Inflammatory macrophage treated with lipopolysaccharide for 4 hours (primary cell): ENCODE measurements at regions not wholly inside any gene's neighbourhood (a gene's known extent, or its start where the extent isn't known, plus 50 kb on each side); places are given as distances from the start of the nearest gene placed in this dataset.
"Not testable (repeated sequence)": the region's sequence is repeated elsewhere in the genome, so short reads cannot be mapped to it uniquely, and the experiment has no call there.

ENCODE experiments used
- DNase-seq: peaks from one replicate; pipeline ENCODE4 v3.0.0-alpha.2; 2020

- no peak for DNase-seq
These were observed 647.1 kb upstream of the PABPC4L start for GRCh38 chr4:134848681-134849080.

- not testable (repeated sequence) for DNase-seq
These were observed 629.2 kb upstream of the PABPC4L start for GRCh38 chr4:134830741-134831140.

GRCh38 chr4:134812611-134813010 is 611.0 kb upstream of the PABPC4L start:
- DNase-seq = no peak

- DNase-seq = no peak
These were observed 605.7 kb upstream of the PABPC4L start for GRCh38 chr4:134807231-134807745.

- no peak for DNase-seq
These were observed 597.0 kb upstream of the PABPC4L start for GRCh38 chr4:134798573-134798972.

- DNase-seq = no peak
These were observed 585.7 kb upstream of the PABPC4L start for GRCh38 chr4:134787315-134787714.

GRCh38 chr4:134780244-134780643 is 578.7 kb upstream of the PABPC4L start:
- DNase-seq = no peak

GRCh38 chr4:134777606-134778005 is 576.0 kb upstream of the PABPC4L start:
- DNase-seq = no peak

- DNase-seq = no peak
These were observed 572.0 kb upstream of the PABPC4L start for GRCh38 chr4:134773497-134774000.

GRCh38 chr4:134762053-134762452 is 560.5 kb upstream of the PABPC4L start:
- DNase-seq = no peak

- DNase-seq = no peak
These were observed 554.8 kb upstream of the PABPC4L start for GRCh38 chr4:134756421-134756820.

- no peak for DNase-seq
These were observed 552.9 kb upstream of the PABPC4L start for GRCh38 chr4:134754301-134755019.

GRCh38 chr4:134753390-134753789 is 551.8 kb upstream of the PABPC4L start:
- no peak for DNase-seq

- DNase-seq = no peak
These were observed 545.7 kb upstream of the PABPC4L start for GRCh38 chr4:134747108-134747805.

- DNase-seq = no peak
These were observed 538.7 kb upstream of the PABPC4L start for GRCh38 chr4:134740290-134740689.

GRCh38 chr4:134735901-134736300 is 534.3 kb upstream of the PABPC4L start:
- no peak for DNase-seq

- DNase-seq = no peak
These were observed 526.1 kb upstream of the PABPC4L start for GRCh38 chr4:134727696-134728095.

GRCh38 chr4:134722306-134722705 is 520.7 kb upstream of the PABPC4L start:
- DNase-seq = no peak

- DNase-seq = no peak
These were observed 518.4 kb upstream of the PABPC4L start for GRCh38 chr4:134720030-134720429.

GRCh38 chr4:134708616-134709015 is 507.0 kb upstream of the PABPC4L start:
- DNase-seq = no peak

- DNase-seq = no peak
These were observed 506.4 kb upstream of the PABPC4L start for GRCh38 chr4:134708026-134708425.

GRCh38 chr4:134702374-134702773 is 500.8 kb upstream of the PABPC4L start:
- DNase-seq = no peak

- no peak for DNase-seq
These were observed 498.7 kb upstream of the PABPC4L start for GRCh38 chr4:134700251-134700650.

GRCh38 chr4:134698831-134699230 is 497.2 kb upstream of the PABPC4L start:
- not testable (repeated sequence) for DNase-seq
